Peyer's patch (tissue), 4 donors: ENCODE measurements at regions not wholly inside any gene's neighbourhood (a gene's known extent, or its start where the extent isn't known, plus 50 kb on each side); places are given as distances from the start of the nearest gene placed in this dataset.

Experiments
- CTCF ChIP-seq, 6 experiments: fragments of 450-650 bp in 4 of 6; fragments of 200-600 bp in 2 of 6; sonication (generic) in 1 of 6; IDR thresholded peaks; one replicate each; pipeline ENCODE4 v1.5.1; 2017 to 2019; ENCODE audit warnings: antibody characterized with exemption in 6 of 6, mild to moderate bottlenecking in 3 of 6, moderate library complexity in 1 of 6
- POLR2A ChIP-seq, 2 donors: fragments of 450-650 bp; IDR thresholded peaks; one replicate each; pipeline ENCODE4 v1.5.1; 2017; ENCODE audit warnings: antibody characterized with exemption in 2 of 2, mild to moderate bottlenecking in 2 of 2, moderate library complexity in 2 of 2

GRCh38 chr4:26048950-26049349 lies 134.9 kb downstream of the SMIM20 start:
- TF ChIP-seq CTCF (IDR thresholded peaks at IDR 0.05) (no peak), POLR2A (IDR thresholded peaks at IDR 0.05) (no peak)
